DOHH2 (cell line): ENCODE measurements at regions not wholly inside any gene's neighbourhood (a gene's known extent, or its start where the extent isn't known, plus 50 kb on each side); places are given as distances from the start of the nearest gene placed in this dataset.

Experiments used
- H3F3A ChIP-seq: fragments of 200-600 bp; sonication (generic), shearing (Covaris generic); 2 replicates; pipeline ENCODE4 v1.6.0; 2016; ENCODE audit warnings: antibody characterized with exemption, mild to moderate bottlenecking; ENCODE audit not compliant: control insufficient read depth, insufficient read depth
- H3K27ac ChIP-seq: fragments of 200-600 bp; sonication (generic); 2 replicates; pipeline ENCODE4 v1.5.1; 2014; ENCODE audit warnings: low read depth, mild to moderate bottlenecking, low read length, moderate library complexity
- H3K27me3 ChIP-seq: fragments of 200-600 bp; sonication (generic); 2 replicates; pipeline ENCODE4 v1.6.1; 2014; ENCODE audit warnings: mild to moderate bottlenecking, low read length, mixed read lengths; ENCODE audit not compliant: control insufficient read depth
- H3K36me3 ChIP-seq: fragments of 200-600 bp; sonication (generic); 2 replicates; pipeline ENCODE4 v1.6.1; 2014; ENCODE audit warnings: mild to moderate bottlenecking, low read length, moderate library complexity, mixed read lengths; ENCODE audit not compliant: control insufficient read depth
- H3K4me1 ChIP-seq: fragments of 200-600 bp; sonication (generic); 2 replicates; pipeline ENCODE4 v1.6.1; 2014; ENCODE audit warnings: mild to moderate bottlenecking, low read length, mixed read lengths; ENCODE audit not compliant: control insufficient read depth
- H3K4me2 ChIP-seq: fragments of 200-600 bp; sonication (generic); 2 replicates; pipeline ENCODE4 v1.6.0; 2014; ENCODE audit warnings: mild to moderate bottlenecking, low read length, moderate library complexity
- H3K4me3 ChIP-seq: fragments of 200-600 bp; sonication (generic); 2 replicates; pipeline ENCODE4 v1.5.1; 2014; ENCODE audit warnings: mild to moderate bottlenecking, low read length, mixed read lengths
- H3K79me2 ChIP-seq: fragments of 200-600 bp; sonication (generic); 2 replicates; pipeline ENCODE4 v1.6.1; 2014; ENCODE audit warnings: mild to moderate bottlenecking, low read length, mixed read lengths; ENCODE audit not compliant: control insufficient read depth
- H3K9me2 ChIP-seq: fragments of 200-600 bp; sonication (generic); replicated peaks from 2 replicates; pipeline ENCODE4 v1.6.1; 2014; ENCODE audit warnings: mild to moderate bottlenecking, low read length, mixed read lengths; ENCODE audit not compliant: control insufficient read depth
- H3K9me3 ChIP-seq: fragments of 200-600 bp; sonication (generic); 2 replicates; pipeline ENCODE4 v1.6.1; 2014; ENCODE audit warnings: antibody characterized with exemption, low read length, mixed read lengths; ENCODE audit not compliant: control insufficient read depth, insufficient read depth
- H4K20me1 ChIP-seq: fragments of 200-600 bp; sonication (generic); 2 replicates; pipeline ENCODE4 v1.6.0; 2014; ENCODE audit warnings: low read depth, mild to moderate bottlenecking, antibody characterized with exemption, low read length, moderate library complexity; ENCODE audit not compliant: control insufficient read depth, insufficient read depth
- CTCF ChIP-seq: fragments of 200-600 bp; sonication (generic); IDR thresholded peaks from one replicate; pipeline ENCODE4 v1.5.1; 2014; ENCODE audit warnings: antibody characterized with exemption, mild to moderate bottlenecking, low read depth, low read length; ENCODE audit not compliant: poor library complexity, severe bottlenecking
- EZH2phosphoT487 ChIP-seq: fragments of 200-600 bp; sonication (generic); IDR thresholded peaks from 2 replicates; pipeline ENCODE4 v1.6.1; 2017; ENCODE audit warnings: borderline replicate concordance, mild to moderate bottlenecking, antibody characterized with exemption, low read length, moderate library complexity, mixed read lengths

GRCh38 chr3:139099968-139100817 is 55.5 kb upstream of the PRR23C start:
- H4K20me1 ChIP-seq, result no peaks in the 10 kb centered on the region
- H3K4me3 ChIP-seq, result no peak overlapping the region
- H3K4me2 ChIP-seq, result no peak overlapping the region
- no peaks in the 10 kb centered on the region for H3K27me3 ChIP-seq
- H3K4me1 ChIP-seq, result no peaks in the 10 kb centered on the region
- TF ChIP-seq CTCF (no peak), EZH2phosphoT487 (no peak)
- H3K27ac ChIP-seq, result no peak overlapping the region
- no peaks in the 10 kb centered on the region for H3K79me2 ChIP-seq
- H3K9me3 ChIP-seq, result no peaks in the 10 kb centered on the region
- H3F3A ChIP-seq, result no peaks in the 10 kb centered on the region
- no peaks in the 10 kb centered on the region for H3K9me2 ChIP-seq
- no peaks in the 10 kb centered on the region for H3K36me3 ChIP-seq

GRCh38 chr3:139100821-139101220 is 56.1 kb upstream of the PRR23C start:
- H3K4me2 ChIP-seq, result no peak overlapping the region
- no peaks in the 10 kb centered on the region for H3F3A ChIP-seq
- H3K27ac ChIP-seq, result no peak overlapping the region
- H4K20me1 ChIP-seq, result no peaks in the 10 kb centered on the region
- no peaks in the 10 kb centered on the region for H3K9me3 ChIP-seq
- no peaks in the 10 kb centered on the region for H3K27me3 ChIP-seq
- no peaks in the 10 kb centered on the region for H3K79me2 ChIP-seq
- no peak overlapping the region for H3K4me3 ChIP-seq
- no peaks in the 10 kb centered on the region for H3K36me3 ChIP-seq
- TF ChIP-seq CTCF (no peak), EZH2phosphoT487 (no peak)
- no peaks in the 10 kb centered on the region for H3K9me2 ChIP-seq
- no peaks in the 10 kb centered on the region for H3K4me1 ChIP-seq

GRCh38 chr3:139101396-139101795 is 56.7 kb upstream of the PRR23C start:
- H3K27ac ChIP-seq, result no peak overlapping the region
- H3K27me3 ChIP-seq, result no peaks in the 10 kb centered on the region
- no peak overlapping the region for H3K4me2 ChIP-seq
- H3K4me3 ChIP-seq, result no peak overlapping the region
- no peaks in the 10 kb centered on the region for H3K36me3 ChIP-seq
- TF ChIP-seq CTCF (no peak), EZH2phosphoT487 (no peak)
- H3K79me2 ChIP-seq, result no peaks in the 10 kb centered on the region
- no peaks in the 10 kb centered on the region for H3F3A ChIP-seq
- no peaks in the 10 kb centered on the region for H3K4me1 ChIP-seq
- no peaks in the 10 kb centered on the region for H3K9me3 ChIP-seq
- no peaks in the 10 kb centered on the region for H4K20me1 ChIP-seq
- H3K9me2 ChIP-seq, result no peaks in the 10 kb centered on the region
